ENCODE measurements at regions not wholly inside any gene's neighbourhood (a gene's known extent, or its start where the extent isn't known, plus 50 kb on each side); places are given as distances from the start of the nearest gene placed in this dataset.

GRCh38 chr2:224325941-224326340 lies 76.0 kb downstream of the FAM124B start:
- DNase-seq, result no peak

DNA sequence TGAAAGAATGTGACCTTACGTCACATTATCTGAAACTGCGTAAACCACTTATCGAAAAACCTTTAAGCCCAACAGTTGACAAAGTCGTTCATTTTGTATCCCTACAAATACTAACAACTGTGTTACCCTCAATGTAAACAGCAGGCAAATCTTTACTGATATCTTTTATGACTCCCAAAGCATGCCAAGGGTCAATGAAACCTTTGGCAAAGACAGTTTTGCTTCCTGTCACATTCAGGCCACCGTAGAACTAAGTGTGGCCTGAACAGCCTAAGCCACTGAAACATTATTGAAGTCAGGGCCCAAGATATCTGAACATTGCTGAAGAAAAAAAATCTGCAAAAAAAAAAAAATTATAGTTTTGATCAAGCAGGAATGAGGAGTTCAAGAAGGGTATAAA lies 77.3 kb downstream of the FAM124B start:
- no peak for DNase-seq

GRCh38 chr2:224320660-224321059 lies 81.2 kb downstream of the FAM124B start:
- DNase-seq, result no peak

- no peak for DNase-seq
Observed at GRCh38 chr2:224319750-224320149, 82.2 kb downstream of the FAM124B start.

DNA sequence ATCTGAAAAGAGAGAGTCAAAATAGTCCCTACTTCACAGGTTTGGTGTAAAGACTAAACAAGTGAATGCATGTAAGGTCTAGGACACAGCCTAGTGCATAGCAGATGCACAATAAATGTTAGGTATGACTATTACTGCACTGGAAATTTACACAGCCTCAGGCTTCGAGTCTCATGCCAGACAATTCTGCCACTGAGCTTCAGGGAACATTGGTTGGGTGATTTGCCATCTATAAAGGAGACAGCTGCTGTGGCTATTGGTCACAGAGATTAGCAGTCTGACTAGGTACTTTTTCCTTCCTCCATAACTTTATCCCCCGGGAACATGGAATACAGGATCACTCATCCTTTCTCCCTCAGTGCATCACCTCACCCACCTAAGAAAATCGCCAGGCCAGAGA lies 89.2 kb downstream of the FAM124B start:
- DNase-seq, result no peak

DNA sequence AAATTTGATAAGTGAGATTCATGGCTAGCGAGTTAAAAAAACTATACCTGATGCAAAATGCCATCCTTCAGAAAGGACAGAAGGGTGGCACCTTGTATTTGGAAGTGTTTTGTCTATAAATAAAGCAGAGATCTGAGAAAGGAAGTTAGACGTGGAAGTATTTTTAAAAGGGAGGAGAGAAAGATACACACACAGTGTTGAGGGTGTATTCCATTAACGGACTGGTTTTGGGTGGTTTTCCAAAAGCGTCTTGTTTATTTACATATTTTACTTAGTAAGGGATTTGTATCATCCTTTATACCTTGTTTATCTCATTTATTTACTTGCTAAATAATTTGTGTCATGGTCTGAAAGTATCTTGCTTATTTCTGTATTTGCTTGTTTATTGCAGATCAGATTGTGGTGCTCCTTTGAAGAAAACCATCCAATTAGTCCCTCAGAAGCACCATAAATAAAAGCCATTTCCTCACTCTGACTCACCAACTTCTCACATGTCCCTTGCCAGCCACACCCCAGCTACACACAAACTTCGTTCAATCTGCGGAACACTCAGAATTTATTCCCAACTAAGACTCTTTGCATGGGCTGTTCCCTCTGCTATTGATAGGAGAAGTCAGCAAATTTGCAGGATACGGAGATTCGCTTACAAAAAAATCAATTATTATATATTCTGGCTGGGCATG lies 90.8 kb downstream of the FAM124B start:
- DNase-seq, result no peak

DNA sequence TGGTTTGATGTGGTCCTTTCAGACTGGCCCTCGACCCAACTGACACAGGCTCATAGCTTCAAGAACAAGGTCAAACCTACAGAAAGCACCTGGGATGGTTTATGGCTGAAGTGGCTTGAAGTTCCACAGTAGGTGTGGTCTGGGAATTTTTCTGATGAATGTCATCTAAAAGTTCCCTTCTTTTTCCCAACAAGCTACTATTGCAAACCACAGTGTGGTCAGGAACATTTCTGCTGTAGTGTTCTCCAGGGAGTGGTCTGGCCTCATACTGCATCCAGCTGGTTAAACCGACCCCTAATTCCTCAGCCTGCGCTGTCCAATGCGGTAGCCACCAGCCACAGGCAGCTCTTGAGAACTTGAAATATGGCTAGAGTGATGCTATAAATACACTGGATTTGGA lies 92.7 kb downstream of the FAM124B start:
- no peak for DNase-seq

GRCh38 chr2:224308272-224308911 lies 93.5 kb downstream of the FAM124B start:
- no peak for DNase-seq

DNA sequence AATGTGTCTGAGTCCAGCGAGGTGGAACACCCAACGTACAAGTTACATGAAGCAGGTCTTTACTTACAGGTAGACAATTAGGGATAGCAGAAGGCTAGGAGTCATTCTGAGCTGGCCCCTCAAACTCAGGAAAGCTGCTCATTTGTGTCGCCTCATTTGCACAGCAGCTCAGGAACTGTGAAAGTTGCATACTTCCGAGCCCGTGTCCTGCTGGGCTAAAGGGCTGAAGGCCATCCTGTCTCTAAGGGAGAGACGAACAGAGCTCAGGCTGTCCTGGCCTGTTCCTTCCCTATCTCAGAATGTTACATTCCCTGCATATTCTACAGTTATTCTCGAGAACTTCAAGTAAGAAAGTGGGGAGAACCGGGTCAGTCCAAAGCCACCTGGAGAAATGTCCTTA lies 99.0 kb downstream of the FAM124B start:
- no peak for DNase-seq

GRCh38 chr2:224293976-224294375 lies 107.9 kb downstream of the FAM124B start:
- DNase-seq, result no peak

GRCh38 chr2:224287531-224287930 lies 114.4 kb downstream of the FAM124B start:
- no peak for DNase-seq

DNA sequence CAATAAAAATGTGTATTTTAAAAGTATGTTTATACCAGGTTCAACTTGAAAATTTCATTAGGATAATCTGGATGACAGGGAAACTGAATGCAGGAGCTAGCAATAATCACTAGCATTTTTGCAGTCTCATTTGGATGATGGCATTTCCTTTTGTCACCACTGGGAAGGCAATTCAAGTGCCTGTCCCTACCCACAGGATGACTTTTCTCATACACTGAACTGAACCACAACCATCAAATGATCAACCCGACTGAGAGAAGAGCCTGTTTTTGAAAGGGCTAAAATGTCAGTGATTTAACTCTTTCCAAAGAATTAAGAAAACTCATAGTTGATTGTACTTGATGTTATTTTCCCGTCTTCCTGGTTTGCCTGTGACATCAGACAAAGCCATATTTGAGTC lies 115.0 kb downstream of the FAM124B start:
- no peak for DNase-seq

DNA sequence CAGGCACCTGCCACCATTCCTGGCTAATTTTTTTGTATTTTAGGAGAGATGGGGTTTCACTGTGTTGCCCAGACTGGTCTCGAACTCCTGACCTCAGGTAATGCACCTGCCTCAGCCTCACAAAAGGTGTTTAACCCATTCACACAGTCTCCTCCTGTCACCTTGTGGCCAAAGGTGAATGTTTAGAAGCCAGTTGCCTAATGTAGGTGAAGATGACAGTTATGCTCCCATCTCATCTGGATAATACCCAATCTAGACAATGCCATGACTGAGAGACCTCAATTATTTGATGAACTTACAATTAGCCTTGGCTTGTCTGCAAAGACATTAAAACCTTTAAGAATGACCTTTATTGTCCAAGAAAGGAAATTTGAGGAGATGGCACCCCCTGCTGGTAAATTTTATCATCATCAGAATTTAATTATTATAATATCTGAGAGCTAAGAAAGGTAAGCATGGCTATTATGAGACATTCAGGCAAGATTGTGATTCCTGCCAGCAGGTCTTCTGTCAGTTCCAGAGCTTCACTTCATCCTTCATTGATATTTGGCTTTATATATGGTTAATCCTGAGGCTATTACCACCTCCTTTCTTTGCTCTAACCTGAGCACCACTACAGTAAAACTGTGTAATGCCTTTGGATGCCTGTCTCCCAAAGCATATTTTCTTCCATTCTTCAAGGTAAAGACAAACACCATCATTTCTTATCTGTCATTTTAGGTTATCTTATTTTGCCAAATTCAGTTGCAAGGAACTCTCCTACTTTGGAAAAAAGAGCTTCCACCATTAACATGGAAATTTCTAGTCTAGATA lies 117.6 kb downstream of the FAM124B start:
- DNase-seq, result no peak

DNA sequence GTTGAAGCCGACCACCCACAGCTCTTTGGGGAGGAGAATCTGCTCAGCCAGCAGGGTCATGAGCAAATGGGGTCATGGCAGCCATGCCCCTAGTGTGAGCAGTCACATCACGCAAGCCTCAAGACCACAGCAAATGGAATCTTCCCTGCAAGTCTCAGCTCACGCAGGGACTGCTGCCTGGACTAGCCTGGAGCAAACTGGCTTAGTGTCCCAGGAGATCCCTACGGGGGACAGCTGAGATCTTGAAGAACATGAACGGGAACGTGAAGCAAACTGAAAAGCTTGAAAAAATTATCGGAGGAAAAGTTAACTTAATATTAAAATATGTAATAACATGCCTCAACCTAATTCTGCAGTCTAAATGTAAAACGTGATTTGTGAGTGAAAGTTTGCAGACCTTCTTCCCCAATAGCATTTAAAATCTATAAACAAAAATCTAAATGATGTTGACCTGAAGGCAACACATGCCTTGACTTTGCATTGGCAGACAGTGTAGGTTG lies 118.4 kb downstream of the FAM124B start:
- DNase-seq, result no peak

- DNase-seq, result no peak
Observed at GRCh38 chr2:224281374-224281773, 120.5 kb downstream of the FAM124B start.

DNA sequence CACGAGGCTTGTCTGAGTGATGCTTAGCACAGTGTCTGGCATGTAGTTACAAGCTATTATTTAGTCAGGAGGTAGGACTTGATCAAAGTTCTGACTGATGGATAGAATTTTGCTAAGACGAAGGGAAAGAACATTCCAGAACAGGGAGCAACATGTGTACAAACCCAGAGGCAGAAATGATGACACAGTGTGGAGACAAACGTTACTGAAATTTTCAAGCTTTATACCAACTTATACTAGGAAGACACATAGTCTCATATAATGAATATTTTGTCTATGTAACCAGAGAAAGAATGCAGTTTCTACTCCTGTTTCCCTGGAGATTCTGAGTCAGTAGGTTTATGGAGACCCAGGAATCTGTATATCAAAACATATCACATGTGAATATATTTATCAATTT lies 123.4 kb downstream of the FAM124B start:
- DNase-seq, result no peak

DNA sequence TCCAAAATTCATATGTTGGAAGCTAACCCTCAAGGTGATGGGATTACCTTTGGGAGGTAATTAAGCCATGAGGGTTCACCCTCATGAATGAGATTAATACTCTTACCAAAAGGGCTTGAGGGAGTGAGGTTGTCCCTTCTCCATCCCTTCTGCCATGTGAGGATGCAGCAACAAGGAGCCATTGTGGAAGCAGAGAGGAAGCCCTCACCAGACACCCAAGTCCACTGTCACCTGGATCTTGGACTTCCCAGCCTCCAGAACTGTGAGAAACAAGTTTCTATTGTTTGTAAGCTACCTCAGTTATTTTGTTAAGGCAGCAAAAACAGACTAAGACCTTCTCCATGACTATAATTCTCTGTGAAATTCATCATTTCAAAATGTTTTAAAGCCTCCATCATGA lies 125.7 kb downstream of the FAM124B start:
- DNase-seq, result no peak

- DNase-seq, result no peak
Observed at GRCh38 chr2:224272237-224272910, 129.5 kb downstream of the FAM124B start.

DNA sequence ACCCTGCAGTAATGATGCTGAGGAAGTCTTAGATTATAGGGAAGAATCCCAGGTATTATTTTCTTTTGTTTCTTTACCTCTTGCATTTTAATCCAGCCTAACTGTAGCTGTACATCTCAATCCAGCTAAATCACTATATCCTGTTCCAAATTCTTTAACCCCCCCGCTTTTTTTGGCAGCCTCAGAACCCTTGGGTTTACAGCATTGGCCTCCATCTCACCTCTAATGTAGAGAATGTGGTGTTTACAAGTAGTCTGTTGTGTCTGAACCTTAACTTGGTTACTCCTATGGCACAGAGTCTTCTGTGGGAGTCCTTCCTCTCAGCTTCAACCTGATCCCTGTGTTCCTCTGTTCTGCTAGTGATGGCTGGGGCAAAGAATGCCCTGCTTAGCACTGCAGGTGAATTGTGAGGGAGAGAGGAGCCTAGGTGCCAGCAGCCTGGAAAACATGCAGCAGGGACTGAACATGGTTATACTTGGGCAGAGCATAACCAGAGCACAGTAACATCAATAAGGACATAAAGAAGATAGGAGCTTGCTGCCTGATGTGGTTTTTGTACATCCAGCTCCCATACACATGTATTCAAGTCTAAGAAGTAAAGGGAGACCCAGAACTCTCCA lies 130.2 kb downstream of the FAM124B start:
- no peak for DNase-seq

DNA sequence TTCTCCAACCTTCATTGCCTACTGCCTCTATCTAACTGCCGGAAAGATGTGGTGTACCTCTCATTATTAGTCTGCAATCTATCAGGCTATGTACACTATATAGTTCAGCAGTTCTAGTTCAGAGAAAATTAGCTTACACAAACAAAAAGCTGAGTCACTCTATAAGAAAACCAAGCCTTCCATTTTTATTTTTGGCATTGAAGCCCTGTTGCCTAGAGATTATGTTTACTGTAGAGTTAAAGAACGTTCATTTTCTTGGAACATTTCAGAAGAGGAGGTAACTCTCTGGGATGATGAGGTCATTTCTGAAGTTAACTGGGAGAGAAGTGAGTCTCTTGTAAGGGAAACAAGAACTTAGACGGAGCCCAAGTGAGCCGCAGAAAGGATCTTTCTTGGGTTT lies 133.5 kb downstream of the FAM124B start:
- peak; percentile 72 for DNase-seq

DNA sequence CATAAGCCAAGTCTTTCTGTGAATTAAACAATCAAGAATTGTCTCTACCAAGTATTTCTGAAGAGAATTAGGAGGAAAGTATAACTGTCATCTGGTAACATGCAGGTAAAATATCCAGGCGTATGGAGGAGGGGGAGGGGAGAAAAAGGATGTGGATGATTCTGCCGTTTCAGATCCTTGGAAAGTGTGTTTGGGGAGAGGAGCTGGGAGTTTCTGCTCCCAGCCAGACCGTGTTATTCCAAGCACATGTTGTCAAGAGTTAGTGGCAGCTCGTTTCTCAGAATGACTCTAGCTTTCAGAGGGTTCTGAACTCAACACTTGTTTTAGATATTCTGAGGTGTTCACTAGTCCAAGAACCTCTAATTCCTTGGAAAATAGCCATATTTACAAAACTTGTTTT lies 137.6 kb downstream of the FAM124B start:
- no peak for DNase-seq

DNA sequence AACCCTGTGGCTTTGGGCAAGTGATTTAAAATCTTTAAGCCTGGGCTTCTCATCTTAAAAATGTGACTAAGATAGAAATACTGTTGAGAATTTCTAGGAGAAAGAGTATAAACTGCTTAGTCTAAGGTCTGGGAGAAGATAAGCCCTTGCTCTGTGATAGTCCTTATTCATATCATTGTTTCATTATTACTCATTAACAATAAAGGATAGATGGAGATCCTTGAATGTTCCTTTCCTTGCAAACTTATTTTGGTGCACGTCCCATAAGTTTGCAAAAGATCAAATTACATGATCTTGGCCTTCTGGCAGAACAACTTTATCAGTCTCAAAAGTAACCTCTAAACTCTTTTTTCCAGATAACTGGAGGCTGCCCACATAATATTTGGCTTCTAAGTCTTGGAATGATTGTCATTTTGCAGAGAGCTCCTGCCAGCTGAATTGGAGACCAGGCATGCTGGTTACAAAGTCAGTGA lies 138.3 kb downstream of the FAM124B start:
- peak; percentile 32 for DNase-seq

Measured in skin of body (tissue), 1 donor.